ENCODE measurements at regions not wholly inside any gene's neighbourhood (a gene's known extent, or its start where the extent isn't known, plus 50 kb on each side); places are given as distances from the start of the nearest gene placed in this dataset.

- no peak for TF ChIP-seq CTCF (tag by site-specific recombination; IDR thresholded peaks at IDR 0.05)
- TF ChIP-seq HIC1 (tag by site-specific recombination; IDR thresholded peaks at IDR 0.05): no peak
Observed at GRCh38 chr3:83496462-83496861, 1462.3 kb upstream of the CADM2 start.

Data from HEK293 (cell line).